ENCODE measurements at regions not wholly inside any gene's neighbourhood (a gene's known extent, or its start where the extent isn't known, plus 50 kb on each side); places are given as distances from the start of the nearest gene placed in this dataset.

DNA sequence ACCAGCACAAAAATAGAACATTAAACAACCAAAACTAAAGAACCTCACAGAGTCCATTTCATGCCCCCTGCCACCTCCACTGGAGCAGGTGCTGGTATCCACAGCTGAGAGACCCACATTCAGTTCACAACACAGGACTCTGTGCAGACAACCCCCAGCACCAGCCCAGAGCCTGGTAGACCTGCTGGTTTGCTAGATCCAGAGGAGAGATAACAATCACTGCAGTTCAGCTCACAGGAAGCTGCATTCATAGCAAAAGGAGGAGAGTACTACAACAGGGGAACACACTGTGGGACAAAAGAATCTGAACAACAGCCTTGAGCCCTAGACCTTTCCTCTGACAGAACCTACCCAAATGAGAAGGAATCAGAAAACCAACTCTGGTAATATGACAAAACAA, 326.7 kb downstream of the METTL4 start:
- TF ChIP-seq POLR2AphosphoS5 (IDR thresholded peaks at IDR 0.05; ENCODE audit: borderline replicate concordance, low read depth, low read length), result no peak
- TF ChIP-seq EZH2 (IDR thresholded peaks at IDR 0.05), result no peak
- TF ChIP-seq FOXP2 (optimal IDR thresholded peaks at IDR 0.05; ENCODE audit: control extremely low read depth, extremely low read length, insufficient read depth), result no peak
